Neural progenitor cell (in vitro differentiated cells): ENCODE measurements at regions not wholly inside any gene's neighbourhood (a gene's known extent, or its start where the extent isn't known, plus 50 kb on each side); places are given as distances from the start of the nearest gene placed in this dataset.

Experiments used
- DNase-seq: peaks from one replicate; pipeline ENCODE4 v3.0.0-alpha.2; 2016; ENCODE audit warnings: low spot score
- H2AFZ ChIP-seq: fragments of 200-600 bp; sonication (generic); replicated peaks from 2 replicates; pipeline ENCODE4 v1.6.1; 2016; ENCODE audit warnings: antibody characterized with exemption
- H3F3A ChIP-seq: fragments of 200-600 bp; sonication (generic); 2 replicates; pipeline ENCODE4 v1.6.1; 2016; ENCODE audit warnings: antibody characterized with exemption, low read depth
- H3K27ac ChIP-seq: fragments of 200-600 bp; sonication (generic); 2 replicates; pipeline ENCODE4 v1.5.1; 2016; ENCODE audit warnings: mild to moderate bottlenecking
- H3K27me3 ChIP-seq: fragments of 200-600 bp; sonication (generic); 2 replicates; pipeline ENCODE4 v1.6.1; 2016; ENCODE audit warnings: mild to moderate bottlenecking, moderate library complexity
- H3K36me3 ChIP-seq: fragments of 200-600 bp; sonication (generic); 2 replicates; pipeline ENCODE4 v1.5.1; 2016
- H3K4me1 ChIP-seq: fragments of 200-600 bp; sonication (generic); 2 replicates; pipeline ENCODE4 v1.6.1; 2016; ENCODE audit warnings: mixed run types
- H3K4me2 ChIP-seq: fragments of 200-600 bp; sonication (generic); 2 replicates; pipeline ENCODE4 v1.6.1; 2016
- H3K4me3 ChIP-seq: fragments of 200-600 bp; sonication (generic); 2 replicates; pipeline ENCODE4 v1.5.1; 2016
- H3K79me2 ChIP-seq: fragments of 200-600 bp; sonication (generic); 2 replicates; pipeline ENCODE4 v1.6.1; 2016; ENCODE audit warnings: low read depth
- H3K9ac ChIP-seq: fragments of 200-600 bp; sonication (generic); 2 replicates; pipeline ENCODE4 v1.6.1; 2016
- H3K9me3 ChIP-seq: fragments of 200-600 bp; sonication (generic); 2 replicates; pipeline ENCODE4 v1.5.1; 2016; ENCODE audit warnings: low read depth
- H4K20me1 ChIP-seq: fragments of 200-600 bp; sonication (generic); 2 replicates; pipeline ENCODE4 v1.6.1; 2016; ENCODE audit warnings: low read depth
- H3K27ac Mint-ChIP-seq: 3 replicates; pipeline ENCODE4 v1.8.0; 2021; ENCODE audit warnings: mixed read lengths
- H3K27me3 Mint-ChIP-seq: 2 replicates; pipeline ENCODE4 v1.8.0; 2022; ENCODE audit warnings: low read depth, mild to moderate bottlenecking, inconsistent platforms, moderate library complexity, mixed read lengths; ENCODE audit not compliant: insufficient read depth
- H3K36me3 Mint-ChIP-seq: 3 replicates; pipeline ENCODE4 v1.8.0; 2021; ENCODE audit warnings: mixed read lengths
- H3K4me1 Mint-ChIP-seq: 3 replicates; pipeline ENCODE4 v1.8.0; 2021; ENCODE audit warnings: mixed read lengths
- H3K4me3 Mint-ChIP-seq: 3 replicates; pipeline ENCODE4 v1.8.0; 2021; ENCODE audit warnings: mild to moderate bottlenecking, moderate library complexity, mixed read lengths
- H3K9me3 Mint-ChIP-seq: 3 replicates; pipeline ENCODE4 v1.8.0; 2020; ENCODE audit warnings: mixed read lengths
- CTCF ChIP-seq: fragments of 200-600 bp; sonication (generic); IDR thresholded peaks from 2 replicates; pipeline ENCODE4 v1.5.1; 2017; ENCODE audit warnings: antibody characterized with exemption, mild to moderate bottlenecking
- EZH2 ChIP-seq: fragments of 200-600 bp; sonication (generic); IDR thresholded peaks from 2 replicates; pipeline ENCODE4 v1.6.1; 2017; ENCODE audit warnings: antibody characterized with exemption, mild to moderate bottlenecking, moderate library complexity
- EZH2phosphoT487 ChIP-seq: fragments of 200-600 bp; sonication (generic); IDR thresholded peaks from 2 replicates; pipeline ENCODE4 v1.6.1; 2017; ENCODE audit warnings: antibody characterized with exemption

- Histone ChIP-seq H3K4me3 (no peak overlapping the region), H2AFZ (no peak overlapping the region), H4K20me1 (no peaks in the 10 kb centered on the region), H3K9me3 (no peaks in the 10 kb centered on the region), H3F3A (no peaks in the 10 kb centered on the region), H3K4me2 (no peak overlapping the region), H3K79me2 (no peaks in the 10 kb centered on the region), H3K27me3 (no peaks in the 10 kb centered on the region), H3K36me3 (no peaks in the 10 kb centered on the region), H3K4me1 (no peaks in the 10 kb centered on the region), H3K9ac (no peak overlapping the region), H3K27ac (no peak overlapping the region)
- peaks cover 2% of the 10 kb centered on the region for H3K9me3 Mint-ChIP-seq
- no peak overlapping the region for H3K4me3 Mint-ChIP-seq
- H3K4me1 Mint-ChIP-seq = peaks cover 5% of the 10 kb centered on the region
- TF ChIP-seq EZH2 (no peak), EZH2phosphoT487 (no peak), CTCF (no peak)
- no peaks in the 10 kb centered on the region for H3K27me3 Mint-ChIP-seq
- H3K27ac Mint-ChIP-seq = no peak overlapping the region
- no peak for DNase-seq
- H3K36me3 Mint-ChIP-seq = no peaks in the 10 kb centered on the region
These were observed 423.1 kb upstream of the INTU start for GRCh38 chr4:127209580-127210095.

GRCh38 chr4:127210893-127211649 lies 421.7 kb upstream of the INTU start:
- Histone ChIP-seq H3K27me3 (no peaks in the 10 kb centered on the region), H3K4me3 (no peak overlapping the region), H3K79me2 (no peaks in the 10 kb centered on the region), H2AFZ (no peak overlapping the region), H3F3A (no peaks in the 10 kb centered on the region), H3K36me3 (no peaks in the 10 kb centered on the region), H3K27ac (no peak overlapping the region), H3K4me2 (no peak overlapping the region), H3K9ac (no peak overlapping the region), H3K9me3 (no peaks in the 10 kb centered on the region), H4K20me1 (no peaks in the 10 kb centered on the region), H3K4me1 (no peaks in the 10 kb centered on the region)
- no peak overlapping the region for H3K27ac Mint-ChIP-seq
- no peak overlapping the region for H3K4me3 Mint-ChIP-seq
- H3K9me3 Mint-ChIP-seq = peaks cover 2% of the 10 kb centered on the region
- H3K4me1 Mint-ChIP-seq = peaks cover 5% of the 10 kb centered on the region
- H3K27me3 Mint-ChIP-seq = no peaks in the 10 kb centered on the region
- DNase-seq = no peak
- H3K36me3 Mint-ChIP-seq = no peaks in the 10 kb centered on the region
- no peak for TF ChIP-seq EZH2phosphoT487
- TF ChIP-seq CTCF = no peak
- TF ChIP-seq EZH2 = no peak

- no peak overlapping the region for H3K9ac ChIP-seq
- TF ChIP-seq EZH2phosphoT487 (no peak), CTCF (no peak), EZH2 (no peak)
- Mint-ChIP-seq H3K9me3 (peaks cover 2% of the 10 kb centered on the region), H3K36me3 (no peaks in the 10 kb centered on the region), H3K27me3 (no peaks in the 10 kb centered on the region), H3K27ac (no peak overlapping the region), H3K4me1 (peaks cover 5% of the 10 kb centered on the region), H3K4me3 (no peak overlapping the region)
- no peaks in the 10 kb centered on the region for H4K20me1 ChIP-seq
- DNase-seq = no peak
- no peak overlapping the region for H3K27ac ChIP-seq
- H3K9me3 ChIP-seq = no peaks in the 10 kb centered on the region
- no peaks in the 10 kb centered on the region for H3K27me3 ChIP-seq
- H3K4me1 ChIP-seq = no peaks in the 10 kb centered on the region
- H3K4me3 ChIP-seq = no peak overlapping the region
- no peaks in the 10 kb centered on the region for H3K79me2 ChIP-seq
- no peak overlapping the region for H3K4me2 ChIP-seq
- no peaks in the 10 kb centered on the region for H3K36me3 ChIP-seq
- no peaks in the 10 kb centered on the region for H3F3A ChIP-seq
- H2AFZ ChIP-seq = no peak overlapping the region
These were observed 420.9 kb upstream of the INTU start for GRCh38 chr4:127211650-127212560.
